OCI-LY3 (cell line): ENCODE measurements at regions not wholly inside any gene's neighbourhood (a gene's known extent, or its start where the extent isn't known, plus 50 kb on each side); places are given as distances from the start of the nearest gene placed in this dataset.

Source experiments
- H2AFZ ChIP-seq: fragments of 200-600, 300-600 bp; shearing (Covaris generic); 2 replicates; pipeline ENCODE4 v1.6.0; 2014; ENCODE audit warnings: antibody characterized with exemption, low read depth, low read length
- H3K27ac ChIP-seq: fragments of 200-600, 300-600 bp; sonication (generic); 2 replicates; pipeline ENCODE4 v1.5.1; 2014; ENCODE audit warnings: mild to moderate bottlenecking, low read length, moderate library complexity, mixed read lengths
- H3K27me3 ChIP-seq: fragments of 200-600, 300-600 bp; sonication (generic); 2 replicates; pipeline ENCODE4 v1.6.1; 2014; ENCODE audit warnings: low read depth, low read length, mixed read lengths
- H3K36me3 ChIP-seq: fragments of 200-600, 300-600 bp; sonication (generic); replicated peaks from 2 replicates; pipeline ENCODE3; 2014; ENCODE audit warnings: low read depth, low read length, mixed read lengths
- H3K4me1 ChIP-seq: fragments of 300-600, 200-600 bp; sonication (generic); 2 replicates; pipeline ENCODE4 v1.6.1; 2014; ENCODE audit warnings: low read length, mixed read lengths
- H3K4me2 ChIP-seq: fragments of 200-600, 300-600 bp; sonication (generic); 2 replicates; pipeline ENCODE4 v1.6.1; 2014; ENCODE audit warnings: low read length, mixed read lengths
- H3K4me3 ChIP-seq: fragments of 300-600, 200-600 bp; sonication (generic); 2 replicates; pipeline ENCODE4 v1.5.1; 2014; ENCODE audit warnings: antibody characterized with exemption, mild to moderate bottlenecking, low read length, moderate library complexity
- H3K79me2 ChIP-seq: fragments of 300-600, 200-600 bp; shearing (Covaris generic); 2 replicates; pipeline ENCODE4 v1.6.1; 2014; ENCODE audit warnings: mild to moderate bottlenecking, low read length, mixed read lengths
- H3K9ac ChIP-seq: fragments of 300-600, 200-600 bp; shearing (Covaris generic); 2 replicates; pipeline ENCODE4 v1.6.0; 2014; ENCODE audit warnings: mild to moderate bottlenecking, low read length, moderate library complexity
- H3K9me3 ChIP-seq: fragments of 200-600, 300-600 bp; shearing (Covaris generic); 2 replicates; pipeline ENCODE4 v1.6.1; 2014; ENCODE audit warnings: low read length, mixed read lengths; ENCODE audit not compliant: insufficient read depth
- H4K20me1 ChIP-seq: fragments of 200-600, 300-600 bp; sonication (generic); 2 replicates; pipeline ENCODE4 v1.6.1; 2016; ENCODE audit warnings: low read length, mixed read lengths; ENCODE audit not compliant: insufficient read depth
- EZH2phosphoT487 ChIP-seq: fragments of 200-600 bp; shearing (Covaris generic); IDR thresholded peaks from 2 replicates; pipeline ENCODE4 v1.6.1; 2018; ENCODE audit warnings: antibody characterized with exemption, mixed run types, low read depth
- TF ChIP-seq, protein P1 (sequence below): fragments of 200-600, 300-600 bp; sonication (generic); IDR thresholded peaks from 2 replicates; pipeline ENCODE4 v1.5.1; 2014; ENCODE audit warnings: antibody characterized with exemption, low read length, low read depth

- Histone ChIP-seq H3K4me2 (no peak overlapping the region), H3K79me2 (no peaks in the 10 kb centered on the region), H3K27me3 (0 out of 2 replicates have a peak, but pooled peaks cover 10% of the 10 kb centered on the region), H3K36me3 (no peaks in the 10 kb centered on the region), H3K4me3 (no peak overlapping the region), H4K20me1 (no peaks in the 10 kb centered on the region), H3K9me3 (no peaks in the 10 kb centered on the region), H3K4me1 (no peaks in the 10 kb centered on the region), H3K9ac (no peak overlapping the region), H2AFZ (no peak overlapping the region), H3K27ac (no peak overlapping the region)
- TF ChIP-seq, protein P1, sequence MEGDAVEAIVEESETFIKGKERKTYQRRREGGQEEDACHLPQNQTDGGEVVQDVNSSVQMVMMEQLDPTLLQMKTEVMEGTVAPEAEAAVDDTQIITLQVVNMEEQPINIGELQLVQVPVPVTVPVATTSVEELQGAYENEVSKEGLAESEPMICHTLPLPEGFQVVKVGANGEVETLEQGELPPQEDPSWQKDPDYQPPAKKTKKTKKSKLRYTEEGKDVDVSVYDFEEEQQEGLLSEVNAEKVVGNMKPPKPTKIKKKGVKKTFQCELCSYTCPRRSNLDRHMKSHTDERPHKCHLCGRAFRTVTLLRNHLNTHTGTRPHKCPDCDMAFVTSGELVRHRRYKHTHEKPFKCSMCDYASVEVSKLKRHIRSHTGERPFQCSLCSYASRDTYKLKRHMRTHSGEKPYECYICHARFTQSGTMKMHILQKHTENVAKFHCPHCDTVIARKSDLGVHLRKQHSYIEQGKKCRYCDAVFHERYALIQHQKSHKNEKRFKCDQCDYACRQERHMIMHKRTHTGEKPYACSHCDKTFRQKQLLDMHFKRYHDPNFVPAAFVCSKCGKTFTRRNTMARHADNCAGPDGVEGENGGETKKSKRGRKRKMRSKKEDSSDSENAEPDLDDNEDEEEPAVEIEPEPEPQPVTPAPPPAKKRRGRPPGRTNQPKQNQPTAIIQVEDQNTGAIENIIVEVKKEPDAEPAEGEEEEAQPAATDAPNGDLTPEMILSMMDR: no peak
- no peak for TF ChIP-seq EZH2phosphoT487
Measured at GRCh38 chr9:21584890-21585289, 102.8 kb upstream of the IFNE start.

- no peaks in the 10 kb centered on the region for H3K9me3 ChIP-seq
- 0 out of 2 replicates have a peak, but pooled peaks cover 10% of the 10 kb centered on the region for H3K27me3 ChIP-seq
- no peak overlapping the region for H3K27ac ChIP-seq
- no peak overlapping the region for H3K4me2 ChIP-seq
- H3K79me2 ChIP-seq: no peaks in the 10 kb centered on the region
- no peak overlapping the region for H3K9ac ChIP-seq
- H2AFZ ChIP-seq: no peak overlapping the region
- no peaks in the 10 kb centered on the region for H3K4me1 ChIP-seq
- H4K20me1 ChIP-seq: no peaks in the 10 kb centered on the region
- H3K36me3 ChIP-seq: no peaks in the 10 kb centered on the region
- TF ChIP-seq, protein P1: no peak
- TF ChIP-seq EZH2phosphoT487: no peak
- H3K4me3 ChIP-seq: no peak overlapping the region
Measured at GRCh38 chr9:21585756-21586752, 103.9 kb upstream of the IFNE start.

DNA sequence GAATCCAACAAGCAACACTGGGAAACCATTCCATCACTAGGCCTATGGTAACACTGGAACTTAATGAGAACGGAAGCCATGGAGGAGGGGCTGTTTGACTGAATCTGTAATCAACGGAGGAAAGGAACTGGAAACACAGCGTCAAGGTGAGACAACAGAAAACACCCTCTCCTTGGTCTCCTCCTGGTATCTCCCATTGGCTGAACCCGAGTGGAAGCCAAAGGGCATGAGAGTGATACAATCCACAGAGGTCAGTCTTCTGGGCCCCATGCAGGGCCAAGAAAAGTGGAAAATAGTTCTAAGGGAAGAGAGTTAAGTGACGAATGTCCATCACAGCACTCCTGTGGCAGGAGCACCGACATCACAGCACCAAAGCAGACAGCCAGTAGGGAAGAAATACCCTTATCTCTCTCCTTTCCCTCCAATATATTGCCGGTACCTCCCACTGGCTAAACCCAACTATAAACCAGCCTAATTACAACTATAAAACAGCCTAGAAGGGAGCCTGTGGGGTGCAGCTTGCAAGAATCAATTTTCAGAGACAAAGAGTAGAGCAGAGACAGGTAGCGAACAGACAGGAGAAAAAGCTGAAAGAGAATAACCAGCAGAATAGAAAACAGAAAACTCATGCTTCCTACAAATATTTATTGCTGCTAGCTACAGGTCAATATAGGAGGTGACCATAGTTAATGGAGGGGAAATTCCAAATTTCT is 107.4 kb upstream of the IFNE start:
- no peak overlapping the region for H3K4me3 ChIP-seq
- 0 out of 2 replicates have a peak, but pooled peaks cover 6% of the 10 kb centered on the region for H3K27me3 ChIP-seq
- H2AFZ ChIP-seq: no peak overlapping the region
- H3K27ac ChIP-seq: no peak overlapping the region
- no peak for TF ChIP-seq EZH2phosphoT487
- TF ChIP-seq, protein P1: no peak
- H3K36me3 ChIP-seq: no peaks in the 10 kb centered on the region
- H3K79me2 ChIP-seq: no peaks in the 10 kb centered on the region
- no peak overlapping the region for H3K9ac ChIP-seq
- H4K20me1 ChIP-seq: no peaks in the 10 kb centered on the region
- peaks cover 9% of the 10 kb centered on the region for H3K4me1 ChIP-seq
- no peak overlapping the region for H3K4me2 ChIP-seq
- H3K9me3 ChIP-seq: no peaks in the 10 kb centered on the region
